ENCODE measurements at regions not wholly inside any gene's neighbourhood (a gene's known extent, or its start where the extent isn't known, plus 50 kb on each side); places are given as distances from the start of the nearest gene placed in this dataset.

- no peak for DNase-seq (ENCODE audit: low spot score)
- no peak for TF ChIP-seq CTCF (IDR thresholded peaks at IDR 0.05; ENCODE audit: borderline replicate concordance, control extremely low read depth, extremely low read depth, insufficient read depth, missing control alignments)
- in situ Hi-C loops (cut with MboI; ENCODE audit: low sequenced_read_pairs, unreplicated experiment), result no loop called here
These were observed 452.3 kb downstream of the ZIC3 start for GRCh38 chrX:138018145-138018799.

DNA sequence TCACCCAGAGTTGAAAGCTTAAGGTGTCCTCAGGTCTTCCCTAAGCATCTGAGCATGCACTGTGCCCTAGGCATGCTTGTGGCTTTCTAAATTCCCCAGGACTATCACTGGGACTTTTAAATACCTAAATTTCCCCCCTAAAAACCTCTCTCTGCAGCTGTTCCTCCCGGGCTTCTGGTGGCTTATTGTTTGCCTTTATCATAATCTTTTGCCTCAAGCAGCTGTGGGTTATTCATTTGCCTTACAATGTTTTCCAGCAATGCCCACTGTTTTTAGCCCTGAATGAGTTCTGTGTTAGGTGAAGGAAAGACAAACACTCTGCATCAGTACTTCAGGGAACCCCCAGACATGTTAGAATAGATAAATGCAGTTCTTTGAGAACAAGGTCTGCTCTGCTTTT is 455.0 kb downstream of the ZIC3 start:
- in situ Hi-C loops (cut with MboI; ENCODE audit: low sequenced_read_pairs, unreplicated experiment), result no loop called here
- no peak for DNase-seq (ENCODE audit: low spot score)
- TF ChIP-seq CTCF (IDR thresholded peaks at IDR 0.05; ENCODE audit: borderline replicate concordance, control extremely low read depth, extremely low read depth, insufficient read depth, missing control alignments), result no peak

GRCh38 chrX:138026211-138026610 is 460.3 kb downstream of the ZIC3 start:
- in situ Hi-C loops (cut with MboI; ENCODE audit: low sequenced_read_pairs, unreplicated experiment), result no loop called here
- peak; percentile 24 for DNase-seq (ENCODE audit: low spot score)
- TF ChIP-seq CTCF (IDR thresholded peaks at IDR 0.05; ENCODE audit: borderline replicate concordance, control extremely low read depth, extremely low read depth, insufficient read depth, missing control alignments), result peak; percentile 4

GRCh38 chrX:138031715-138032114 is 465.8 kb downstream of the ZIC3 start:
- no peak for DNase-seq (ENCODE audit: low spot score)
- in situ Hi-C loops (cut with MboI; ENCODE audit: low sequenced_read_pairs, unreplicated experiment), result no loop called here
- no peak for TF ChIP-seq CTCF (IDR thresholded peaks at IDR 0.05; ENCODE audit: borderline replicate concordance, control extremely low read depth, extremely low read depth, insufficient read depth, missing control alignments)

GRCh38 chrX:138034136-138034535 is 468.2 kb downstream of the ZIC3 start:
- in situ Hi-C loops (cut with MboI; ENCODE audit: low sequenced_read_pairs, unreplicated experiment), result no loop called here
- TF ChIP-seq CTCF (IDR thresholded peaks at IDR 0.05; ENCODE audit: borderline replicate concordance, control extremely low read depth, extremely low read depth, insufficient read depth, missing control alignments), result no peak
- no peak for DNase-seq (ENCODE audit: low spot score)

DNA sequence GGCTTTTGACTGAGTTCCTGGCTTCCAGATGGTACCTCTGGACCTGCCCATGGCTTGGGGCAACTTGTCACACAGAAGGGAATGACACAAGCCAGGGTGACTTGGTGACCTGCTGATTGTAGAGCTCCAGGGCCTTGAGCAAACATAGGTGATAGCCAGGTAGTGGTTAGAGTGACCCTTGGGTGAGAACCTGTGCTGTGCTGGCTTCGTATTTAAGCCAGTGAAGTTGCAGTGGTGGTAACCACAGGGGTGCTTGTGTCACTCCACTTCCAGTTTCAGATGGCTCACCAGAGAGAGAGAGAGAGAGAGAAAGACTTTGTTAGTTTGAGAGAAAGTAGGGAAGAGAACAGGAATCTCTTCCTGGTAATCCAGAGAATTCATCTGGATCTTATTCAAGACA is 471.6 kb downstream of the ZIC3 start:
- no peak for DNase-seq (ENCODE audit: low spot score)
- no peak for TF ChIP-seq CTCF (IDR thresholded peaks at IDR 0.05; ENCODE audit: borderline replicate concordance, control extremely low read depth, extremely low read depth, insufficient read depth, missing control alignments)
- in situ Hi-C loops (cut with MboI; ENCODE audit: low sequenced_read_pairs, unreplicated experiment), result no loop called here
